ENCODE measurements at regions not wholly inside any gene's neighbourhood (a gene's known extent, or its start where the extent isn't known, plus 50 kb on each side); places are given as distances from the start of the nearest gene placed in this dataset.

DNA sequence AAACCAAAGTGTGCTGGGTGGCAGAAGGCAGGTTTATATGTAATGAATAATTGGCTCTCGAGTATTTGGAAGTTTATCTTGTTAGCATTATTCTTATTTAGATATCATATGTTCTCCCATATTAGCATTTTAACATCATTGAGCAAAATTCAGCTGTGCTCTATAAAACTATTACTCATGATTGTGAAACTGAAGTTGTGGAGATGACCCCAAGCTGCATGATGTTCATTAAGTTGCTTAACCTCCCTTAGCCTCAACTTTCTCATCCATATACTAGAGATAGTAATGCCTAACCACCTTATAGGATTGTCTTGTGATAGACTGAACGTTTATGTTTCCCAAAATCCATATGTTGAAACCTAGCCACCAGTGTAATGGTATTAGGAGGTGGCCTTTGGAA is 346.3 kb downstream of the SATB2 start:
- TF ChIP-seq CTCF (conservative IDR thresholded peaks at IDR 0.05; ENCODE audit: low read depth, low read length) (no peak), EZH2 (IDR thresholded peaks at IDR 0.05; ENCODE audit: borderline replicate concordance, low read depth, low read length, poor library complexity, severe bottlenecking) (no peak)

All from A673 (cell line).